Prostate gland (tissue), 1 donor: ENCODE measurements at regions not wholly inside any gene's neighbourhood (a gene's known extent, or its start where the extent isn't known, plus 50 kb on each side); places are given as distances from the start of the nearest gene placed in this dataset.

Experiments used
- POLR2A ChIP-seq: fragments of 450-650 bp; IDR thresholded peaks from one replicate; pipeline ENCODE4 v1.6.1; 2016; ENCODE audit warnings: antibody characterized with exemption, mild to moderate bottlenecking
- POLR2AphosphoS5 ChIP-seq: sonication (generic); formaldehyde crosslinking; IDR thresholded peaks from one replicate; pipeline ENCODE4 v1.6.1; 2017; ENCODE audit warnings: antibody characterized with exemption

DNA sequence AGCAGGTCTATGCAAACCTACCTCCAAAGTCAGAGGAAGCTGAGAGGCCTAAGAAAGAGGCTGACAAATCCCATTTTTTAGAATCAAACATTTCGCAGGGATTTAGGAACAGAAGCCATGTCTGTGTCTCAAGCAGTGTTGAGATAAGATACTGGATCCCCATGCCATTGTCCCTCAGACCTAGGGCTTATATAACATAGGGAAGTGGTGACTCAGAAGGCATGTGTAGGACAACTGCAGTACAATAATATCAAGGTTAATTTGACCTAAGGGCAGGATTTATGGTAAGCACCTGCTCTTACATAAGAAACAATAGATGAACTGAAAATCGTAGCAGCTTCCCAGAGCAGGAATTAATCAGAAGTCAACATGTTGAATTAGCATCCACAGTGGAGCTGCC lies 459.4 kb downstream of the ANXA1 start:
- TF ChIP-seq POLR2AphosphoS5 (no peak), POLR2A (no peak)
